ENCODE measurements at regions not wholly inside any gene's neighbourhood (a gene's known extent, or its start where the extent isn't known, plus 50 kb on each side); places are given as distances from the start of the nearest gene placed in this dataset.

DNA sequence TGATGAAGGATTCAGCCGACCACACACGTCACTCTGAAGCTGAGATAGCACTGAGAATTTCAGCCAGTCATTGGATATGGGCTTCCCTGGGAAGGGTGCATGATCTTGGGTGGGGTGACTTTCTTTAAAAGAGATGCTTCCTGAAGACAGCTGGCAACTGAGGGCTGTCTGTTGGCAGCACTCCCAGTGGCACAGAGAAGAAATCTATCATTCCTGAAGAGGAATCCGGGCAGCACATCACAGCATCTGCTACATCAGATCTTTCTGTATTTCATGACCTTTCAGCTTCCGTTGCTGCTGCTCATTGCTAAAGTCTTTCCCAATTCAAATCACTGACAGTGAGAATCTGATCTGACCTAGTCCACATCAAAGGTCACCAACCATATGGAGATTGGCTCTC, 193.8 kb upstream of the RBPJ start:
- Mint-ChIP-seq H3K4me3 (no peak overlapping the region), H3K4me1 (peaks cover 43% of the 10 kb centered on the region), H3K36me3 (ENCODE audit: low read depth) (peaks cover 43% of the 10 kb centered on the region), H3K27me3 (no peaks in the 10 kb centered on the region), H3K9me3 (peaks cover 46% of the 10 kb centered on the region), H3K27ac (no peak overlapping the region)
- ChIA-PET CTCF (no interaction called here), POLR2A (no interaction called here)
- DNase-seq, result no peak

GRCh38 chr4:26127851-26128337, 192.9 kb upstream of the RBPJ start:
- ChIA-PET CTCF (no interaction called here), POLR2A (interaction anchor here (0.6 kb wide), 1 partner anchor 14 kb away, joined by 3 read pairs; no protein-coding TSS in a partner anchor)
- Mint-ChIP-seq H3K4me1 (peaks cover 52% of the 10 kb centered on the region), H3K9me3 (peaks cover 45% of the 10 kb centered on the region), H3K36me3 (ENCODE audit: low read depth) (peaks cover 51% of the 10 kb centered on the region), H3K27me3 (no peaks in the 10 kb centered on the region), H3K4me3 (no peak overlapping the region), H3K27ac (no peak overlapping the region)
- no peak for DNase-seq

DNA sequence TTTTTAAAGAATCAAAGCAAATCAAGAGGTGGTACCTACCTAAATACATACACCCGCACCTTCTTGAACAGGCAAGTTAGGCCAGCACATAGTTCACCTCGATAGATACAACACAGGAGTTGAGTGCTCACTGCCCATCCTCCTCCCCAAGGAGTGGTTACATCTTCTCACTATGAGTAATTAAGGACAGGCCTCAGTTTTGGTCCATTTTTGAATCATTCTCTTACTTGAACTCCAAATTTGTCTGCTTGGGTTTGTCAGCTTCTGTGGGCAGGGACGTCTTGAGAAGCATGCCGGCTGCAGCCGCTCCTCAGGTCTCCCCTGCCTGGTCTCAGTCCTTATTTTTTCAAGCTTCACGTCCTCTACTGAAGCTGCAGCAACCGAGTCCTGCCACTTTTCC, 190.6 kb upstream of the RBPJ start:
- CTCF ChIA-PET, result interaction anchor here (0.9 to 1.2 kb wide), 4 partner anchors 10 to 54 kb away, joined by 3 to 4 read pairs (median 4); no protein-coding TSS in a partner anchor
- POLR2A ChIA-PET, result interaction anchor here (1.2 to 6.5 kb wide), 9 partner anchors 12 to 189 kb away, joined by 4 to 27 read pairs (median 6); no protein-coding TSS in a partner anchor
- Mint-ChIP-seq H3K4me3 (no peak overlapping the region), H3K27ac (peak overlapping the region; percentile 79), H3K36me3 (ENCODE audit: low read depth) (peaks cover 67% of the 10 kb centered on the region), H3K4me1 (peaks cover 72% of the 10 kb centered on the region), H3K9me3 (peaks cover 44% of the 10 kb centered on the region), H3K27me3 (no peaks in the 10 kb centered on the region)
- DNase-seq, result peak; percentile 45

- H3K27me3 Mint-ChIP-seq, result no peaks in the 10 kb centered on the region
- peaks cover 50% of the 10 kb centered on the region for H3K9me3 Mint-ChIP-seq
- peak; percentile 40 for DNase-seq
- H3K27ac Mint-ChIP-seq, result peak overlapping the region; percentile 79
- no peak overlapping the region for H3K4me3 Mint-ChIP-seq
- H3K36me3 Mint-ChIP-seq (ENCODE audit: low read depth), result peaks cover 74% of the 10 kb centered on the region
- CTCF ChIA-PET, result interaction anchor here (0.9 to 1.2 kb wide), 4 partner anchors 10 to 54 kb away, joined by 3 to 4 read pairs (median 4); no protein-coding TSS in a partner anchor
- POLR2A ChIA-PET, result interaction anchor here (0.6 to 6.5 kb wide), 13 partner anchors 12 to 189 kb away, joined by 3 to 27 read pairs (median 6); no protein-coding TSS in a partner anchor
- peaks cover 74% of the 10 kb centered on the region for H3K4me1 Mint-ChIP-seq
Measured at GRCh38 chr4:26130841-26131432, 189.9 kb upstream of the RBPJ start.

GRCh38 chr4:26131711-26132110, 189.1 kb upstream of the RBPJ start:
- POLR2A ChIA-PET, result interaction anchor here (0.6 to 6.5 kb wide), 11 partner anchors 11 to 188 kb away, joined by 3 to 27 read pairs (median 6); no protein-coding TSS in a partner anchor
- Mint-ChIP-seq H3K4me1 (peaks cover 74% of the 10 kb centered on the region), H3K36me3 (ENCODE audit: low read depth) (peaks cover 76% of the 10 kb centered on the region), H3K27me3 (no peaks in the 10 kb centered on the region), H3K9me3 (peaks cover 51% of the 10 kb centered on the region), H3K4me3 (no peak overlapping the region), H3K27ac (peak overlapping the region; percentile 79)
- peak; percentile 49 for DNase-seq
- CTCF ChIA-PET, result no interaction called here

DNA sequence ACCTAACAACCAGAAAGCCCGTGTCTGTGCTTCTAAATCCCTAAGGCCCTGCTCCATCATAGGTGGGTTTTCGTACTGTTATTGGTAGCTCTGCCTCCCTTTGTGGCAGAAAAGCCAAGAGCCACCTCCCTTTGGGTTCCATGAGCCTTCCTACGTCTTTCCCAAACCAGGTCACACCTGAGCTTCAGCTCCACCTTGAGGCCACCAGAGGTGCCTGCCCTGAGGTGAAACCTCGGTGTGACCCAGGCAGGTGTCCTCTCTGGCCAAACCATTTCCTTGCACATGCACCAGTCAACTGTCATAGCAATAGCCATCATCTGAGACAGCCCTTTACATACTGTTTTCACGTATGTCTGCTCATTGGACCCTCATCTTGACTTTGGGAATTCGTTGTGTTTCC, 188.0 kb upstream of the RBPJ start:
- Mint-ChIP-seq H3K4me3 (no peak overlapping the region), H3K36me3 (ENCODE audit: low read depth) (peaks cover 70% of the 10 kb centered on the region), H3K9me3 (peaks cover 47% of the 10 kb centered on the region), H3K27me3 (no peaks in the 10 kb centered on the region), H3K27ac (peak overlapping the region; percentile 79), H3K4me1 (peaks cover 65% of the 10 kb centered on the region)
- CTCF ChIA-PET, result interaction anchor here (1.1 to 1.4 kb wide), 3 partner anchors 9 to 192 kb away, joined by 3 to 4 read pairs (median 4); no protein-coding TSS in a partner anchor
- POLR2A ChIA-PET, result interaction anchor here (1.5 to 6.5 kb wide), 5 partner anchors 11 to 187 kb away, joined by 6 to 27 read pairs (median 13); partner anchors contain the start of gene RBPJ
- DNase-seq, result no peak

DNA sequence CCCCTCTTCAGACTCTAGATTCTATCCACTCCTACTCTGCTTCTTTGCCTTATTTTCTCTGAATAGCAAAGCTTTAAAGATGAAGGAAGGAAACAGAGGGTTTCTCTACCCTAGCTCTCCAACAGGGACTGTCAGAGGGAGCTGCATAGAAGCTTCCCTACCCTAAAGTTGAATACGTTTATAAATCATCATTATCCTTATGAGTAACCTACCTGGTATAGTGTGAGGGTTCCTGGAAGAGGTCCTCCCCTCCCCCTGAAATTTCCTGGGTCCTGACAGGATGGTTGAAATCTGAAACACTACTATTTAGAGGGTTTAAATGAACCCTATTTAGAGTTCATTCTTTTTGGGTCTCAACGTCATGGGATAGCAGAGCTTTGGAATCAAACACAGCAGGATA, 187.0 kb upstream of the RBPJ start:
- Mint-ChIP-seq H3K4me1 (peaks cover 67% of the 10 kb centered on the region), H3K27ac (peak overlapping the region; percentile 79), H3K36me3 (ENCODE audit: low read depth) (peaks cover 66% of the 10 kb centered on the region), H3K9me3 (peaks cover 38% of the 10 kb centered on the region), H3K27me3 (no peaks in the 10 kb centered on the region), H3K4me3 (no peak overlapping the region)
- no peak for DNase-seq
- ChIA-PET POLR2A (interaction anchor here (0.8 to 6.5 kb wide), 11 partner anchors 8 to 753 kb away, joined by 3 to 27 read pairs (median 4); partner anchors contain the start of gene RBPJ), CTCF (interaction anchor here (0.9 to 1.4 kb wide), 5 partner anchors 8 to 191 kb away, joined by 3 to 5 read pairs (median 4); no protein-coding TSS in a partner anchor)

DNA sequence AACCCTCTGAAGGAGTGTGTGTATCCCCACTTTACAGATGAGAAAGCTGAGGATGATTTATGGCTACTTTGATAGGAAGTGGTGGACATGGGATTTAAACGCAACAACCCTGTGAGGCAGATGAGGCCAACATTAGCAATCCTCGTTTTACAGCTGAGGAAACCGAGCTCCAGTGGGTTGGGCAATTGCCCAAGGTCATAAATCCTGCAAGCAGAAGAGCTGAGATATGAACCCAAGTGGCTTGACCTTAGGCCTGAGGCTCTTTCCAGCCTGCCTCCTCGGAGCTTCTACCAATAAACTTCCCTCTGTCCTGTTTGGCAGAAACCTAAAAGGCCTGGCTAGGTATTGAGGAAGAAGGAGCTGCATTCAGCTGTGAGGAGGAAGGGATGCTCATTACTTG, 185.5 kb upstream of the RBPJ start:
- Mint-ChIP-seq H3K36me3 (ENCODE audit: low read depth) (peaks cover 62% of the 10 kb centered on the region), H3K4me1 (peaks cover 74% of the 10 kb centered on the region), H3K27me3 (no peaks in the 10 kb centered on the region), H3K27ac (no peak overlapping the region), H3K9me3 (peaks cover 30% of the 10 kb centered on the region), H3K4me3 (no peak overlapping the region)
- ChIA-PET POLR2A (interaction anchor here (1.2 to 6.5 kb wide), 4 partner anchors 9 to 66 kb away, joined by 3 to 27 read pairs (median 8); no protein-coding TSS in a partner anchor), CTCF (no interaction called here)
- DNase-seq, result no peak

DNA sequence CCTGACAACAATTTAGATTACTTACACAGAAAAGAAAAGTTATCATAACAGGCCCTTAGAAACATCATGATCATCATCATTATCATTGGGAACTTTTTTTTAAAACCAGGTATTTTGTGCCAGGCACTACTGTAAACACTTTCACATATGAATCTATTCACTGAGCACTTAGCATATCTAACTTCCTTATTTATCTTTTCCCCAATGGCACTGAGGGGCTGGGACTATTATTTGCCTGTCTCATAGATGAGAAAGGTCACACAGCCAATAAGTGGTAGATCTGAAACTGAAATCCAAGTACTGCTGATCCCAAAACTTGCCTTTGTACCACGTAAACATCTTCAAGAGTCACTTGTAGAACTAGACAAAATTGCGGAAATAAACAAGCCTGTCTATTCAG, 184.2 kb upstream of the RBPJ start:
- H3K9me3 Mint-ChIP-seq, result peaks cover 28% of the 10 kb centered on the region
- H3K36me3 Mint-ChIP-seq (ENCODE audit: low read depth), result peaks cover 63% of the 10 kb centered on the region
- H3K4me3 Mint-ChIP-seq, result no peak overlapping the region
- H3K27ac Mint-ChIP-seq, result no peak overlapping the region
- no peak for DNase-seq
- CTCF ChIA-PET, result no interaction called here
- POLR2A ChIA-PET, result interaction anchor here (1.0 to 1.7 kb wide), 2 partner anchors 55 to 61 kb away, joined by 4 read pairs; no protein-coding TSS in a partner anchor
- H3K4me1 Mint-ChIP-seq, result peaks cover 69% of the 10 kb centered on the region
- no peaks in the 10 kb centered on the region for H3K27me3 Mint-ChIP-seq

- Mint-ChIP-seq H3K4me3 (no peak overlapping the region), H3K27ac (no peak overlapping the region), H3K36me3 (ENCODE audit: low read depth) (peaks cover 65% of the 10 kb centered on the region), H3K4me1 (peaks cover 69% of the 10 kb centered on the region), H3K9me3 (peaks cover 28% of the 10 kb centered on the region), H3K27me3 (no peaks in the 10 kb centered on the region)
- no peak for DNase-seq
- CTCF ChIA-PET, result no interaction called here
- POLR2A ChIA-PET, result interaction anchor here (1.0 kb wide), 1 partner anchor 54 kb away, joined by 4 read pairs; no protein-coding TSS in a partner anchor
Measured at GRCh38 chr4:26137288-26137687, 183.5 kb upstream of the RBPJ start.

- Mint-ChIP-seq H3K27ac (peak overlapping the region; percentile 56), H3K9me3 (peaks cover 29% of the 10 kb centered on the region), H3K4me1 (peaks cover 61% of the 10 kb centered on the region), H3K36me3 (ENCODE audit: low read depth) (peaks cover 55% of the 10 kb centered on the region), H3K27me3 (no peaks in the 10 kb centered on the region), H3K4me3 (no peak overlapping the region)
- ChIA-PET POLR2A (no interaction called here), CTCF (no interaction called here)
- no peak for DNase-seq
Measured at GRCh38 chr4:26139310-26139924, 181.4 kb upstream of the RBPJ start.

GRCh38 chr4:26140150-26140898, 180.5 kb upstream of the RBPJ start:
- DNase-seq, result no peak
- ChIA-PET POLR2A (no interaction called here), CTCF (no interaction called here)
- Mint-ChIP-seq H3K4me1 (peaks cover 65% of the 10 kb centered on the region), H3K27ac (peak overlapping the region; percentile 56), H3K27me3 (no peaks in the 10 kb centered on the region), H3K36me3 (ENCODE audit: low read depth) (peaks cover 50% of the 10 kb centered on the region), H3K9me3 (peaks cover 23% of the 10 kb centered on the region), H3K4me3 (no peak overlapping the region)
